ENCODE measurements at regions not wholly inside any gene's neighbourhood (a gene's known extent, or its start where the extent isn't known, plus 50 kb on each side); places are given as distances from the start of the nearest gene placed in this dataset.

GRCh38 chr10:118867768-118868167 is 113.0 kb upstream of the CACUL1 start:
- no peaks in the 10 kb centered on the region for H4K20me1 ChIP-seq (ENCODE audit: insufficient read depth)
- no peak overlapping the region for H3K9ac ChIP-seq (ENCODE audit: low read length)
- H3K4me3 ChIP-seq (replicated peaks in 1 of 2; ENCODE audit: low read depth in 1 of 2, low read length in 2 of 2): no peak overlapping the region
- ChIA-PET POLR2A (no interaction called here), CTCF (no interaction called here), RAD21 (ENCODE audit: low non-redundant PET in 1 of 2, low total read pairs in 2 of 2, uncharacterized antibody in 2 of 2, unreplicated experiment in 2 of 2) (no interaction called here)
- no peak for DNase-seq (ENCODE audit: low read depth, low spot score)
- no peaks in the 10 kb centered on the region for H3K79me2 ChIP-seq (ENCODE audit: insufficient read depth, low read length)
- H2AFZ ChIP-seq (ENCODE audit: low read depth, low read length, poor library complexity, severe bottlenecking): no peak overlapping the region
- no peaks in the 10 kb centered on the region for H3K27me3 ChIP-seq (ENCODE audit: insufficient read depth, low read length)
- no peaks in the 10 kb centered on the region for H3K9me3 ChIP-seq (ENCODE audit: control insufficient read depth in 1 of 2, insufficient read depth in 1 of 2, low read depth in 1 of 2, low read length in 2 of 2)
- H3K27ac ChIP-seq (ENCODE audit: low read depth, low read length): no peak overlapping the region
- ATAC-seq: no peak
- peaks cover 9 to 10% of the 10 kb centered on the region in 2 experiments for H3K4me1 ChIP-seq (ENCODE audit: control insufficient read depth in 1 of 2, insufficient read depth in 2 of 2, low read length in 2 of 2)
- no peaks in the 10 kb centered on the region for H3K36me3 ChIP-seq (ENCODE audit: control insufficient read depth in 1 of 2, insufficient read depth in 2 of 2, low read length in 2 of 2)
- no TSS peak for BruUV-seq (replicated peaks)
- TF ChIP-seq SIN3A (IDR thresholded peaks at IDR 0.05; ENCODE audit: low read depth): no peak
- H3K9me2 ChIP-seq (ENCODE audit: insufficient read depth): no peaks in the 10 kb centered on the region
- no peak overlapping the region for H3K4me2 ChIP-seq (ENCODE audit: low read length)
- intact Hi-C loops (cut with micrococcal nuclease): no loop called here

GRCh38 chr10:118868589-118868988 is 113.8 kb upstream of the CACUL1 start:
- intact Hi-C loops (cut with micrococcal nuclease): no loop called here
- no peaks in the 10 kb centered on the region for H4K20me1 ChIP-seq (ENCODE audit: insufficient read depth)
- no peak overlapping the region for H2AFZ ChIP-seq (ENCODE audit: low read depth, low read length, poor library complexity, severe bottlenecking)
- ChIA-PET RAD21 (ENCODE audit: low non-redundant PET in 1 of 2, low total read pairs in 2 of 2, uncharacterized antibody in 2 of 2, unreplicated experiment in 2 of 2) (no interaction called here), CTCF (no interaction called here), POLR2A (no interaction called here)
- no peak overlapping the region for H3K27ac ChIP-seq (ENCODE audit: low read depth, low read length)
- no peaks in the 10 kb centered on the region for H3K36me3 ChIP-seq (ENCODE audit: control insufficient read depth in 1 of 2, insufficient read depth in 2 of 2, low read length in 2 of 2)
- ATAC-seq (no peak; the same call in 1 of the 2 replicates), DNase-seq (ENCODE audit: low read depth, low spot score) (no peak)
- H3K9me2 ChIP-seq (ENCODE audit: insufficient read depth): no peaks in the 10 kb centered on the region
- H3K79me2 ChIP-seq (ENCODE audit: insufficient read depth, low read length): no peaks in the 10 kb centered on the region
- H3K4me2 ChIP-seq (ENCODE audit: low read length): no peak overlapping the region
- no peaks in the 10 kb centered on the region for H3K9me3 ChIP-seq (ENCODE audit: control insufficient read depth in 1 of 2, insufficient read depth in 1 of 2, low read depth in 1 of 2, low read length in 2 of 2)
- peaks cover 9 to 10% of the 10 kb centered on the region in 2 experiments for H3K4me1 ChIP-seq (ENCODE audit: control insufficient read depth in 1 of 2, insufficient read depth in 2 of 2, low read length in 2 of 2)
- H3K4me3 ChIP-seq (replicated peaks in 1 of 2; ENCODE audit: low read depth in 1 of 2, low read length in 2 of 2): no peak overlapping the region
- H3K27me3 ChIP-seq (ENCODE audit: insufficient read depth, low read length): no peaks in the 10 kb centered on the region
- no TSS peak for BruUV-seq (replicated peaks)
- no peak overlapping the region for H3K9ac ChIP-seq (ENCODE audit: low read length)
- TF ChIP-seq SP1 (IDR thresholded peaks at IDR 0.05; ENCODE audit: low read depth) (no peak), EZH2phosphoT487 (IDR thresholded peaks at IDR 0.05; ENCODE audit: borderline replicate concordance) (no peak), EZH2 (IDR thresholded peaks at IDR 0.05) (no peak), MAX (IDR thresholded peaks at IDR 0.05) (no peak), SIN3A (IDR thresholded peaks at IDR 0.05; ENCODE audit: low read depth) (no peak), TCF7L2 (IDR thresholded peaks at IDR 0.05; ENCODE audit: borderline replicate concordance, extremely low read depth, insufficient read depth, insufficient read length) (no peak), POLR2AphosphoS5 (IDR thresholded peaks at IDR 0.05; ENCODE audit: low read depth, low read length) (no peak), ZBTB33 (IDR thresholded peaks at IDR 0.05; ENCODE audit: extremely low read depth, insufficient replicate concordance, low read length) (no peak), FOSL1 (IDR thresholded peaks at IDR 0.05; ENCODE audit: low read depth) (no peak), SRF (IDR thresholded peaks at IDR 0.05; ENCODE audit: low read depth) (no peak), ZNF274 (IDR thresholded peaks at IDR 0.05; ENCODE audit: low read depth, low read length) (no peak), REST (IDR thresholded peaks at IDR 0.05; ENCODE audit: low read depth) (no peak), ZFX (IDR thresholded peaks at IDR 0.05) (no peak), RAD21 (IDR thresholded peaks at IDR 0.05; ENCODE audit: low read depth) (no peak)

Data from HCT116 (cell line).